ENCODE measurements at regions not wholly inside any gene's neighbourhood (a gene's known extent, or its start where the extent isn't known, plus 50 kb on each side); places are given as distances from the start of the nearest gene placed in this dataset.

- H3K4me3 ChIP-seq (replicated peaks; ENCODE audit: low read depth, low read length): no peak overlapping the region
- no peak for TF ChIP-seq CTCF (IDR thresholded peaks at IDR 0.05; ENCODE audit: low read depth, low read length, missing control alignments)
- no peak for DNase-seq (ENCODE audit: extremely low read depth, low read depth)
Measured at GRCh38 chr9:3689555-3689954, 163.8 kb upstream of the RFX3 start.

GRCh38 chr9:3687145-3687544, 161.3 kb upstream of the RFX3 start:
- no peak for TF ChIP-seq CTCF (IDR thresholded peaks at IDR 0.05; ENCODE audit: low read depth, low read length, missing control alignments)
- DNase-seq (ENCODE audit: extremely low read depth, low read depth): no peak
- H3K4me3 ChIP-seq (replicated peaks; ENCODE audit: low read depth, low read length): no peak overlapping the region

- H3K4me3 ChIP-seq (replicated peaks; ENCODE audit: low read depth, low read length): no peak overlapping the region
- TF ChIP-seq CTCF (IDR thresholded peaks at IDR 0.05; ENCODE audit: low read depth, low read length, missing control alignments): no peak
- DNase-seq (ENCODE audit: extremely low read depth, low read depth): no peak
Measured at GRCh38 chr9:3682186-3682585, 156.4 kb upstream of the RFX3 start.

- no peak for DNase-seq (ENCODE audit: extremely low read depth, low read depth)
- H3K4me3 ChIP-seq (replicated peaks; ENCODE audit: low read depth, low read length): no peak overlapping the region
- TF ChIP-seq CTCF (IDR thresholded peaks at IDR 0.05; ENCODE audit: low read depth, low read length, missing control alignments): no peak
Measured at GRCh38 chr9:3677541-3677940, 151.7 kb upstream of the RFX3 start.

GRCh38 chr9:3676766-3677165, 151.0 kb upstream of the RFX3 start:
- no peak for DNase-seq (ENCODE audit: extremely low read depth, low read depth)
- no peak for TF ChIP-seq CTCF (IDR thresholded peaks at IDR 0.05; ENCODE audit: low read depth, low read length, missing control alignments)
- H3K4me3 ChIP-seq (replicated peaks; ENCODE audit: low read depth, low read length): no peak overlapping the region

GRCh38 chr9:3675946-3676345, 150.1 kb upstream of the RFX3 start:
- peak; percentile 52 for DNase-seq (ENCODE audit: extremely low read depth, low read depth)
- no peak for TF ChIP-seq CTCF (IDR thresholded peaks at IDR 0.05; ENCODE audit: low read depth, low read length, missing control alignments)
- no peak overlapping the region for H3K4me3 ChIP-seq (replicated peaks; ENCODE audit: low read depth, low read length)

- TF ChIP-seq CTCF (IDR thresholded peaks at IDR 0.05; ENCODE audit: low read depth, low read length, missing control alignments): no peak
- H3K4me3 ChIP-seq (replicated peaks; ENCODE audit: low read depth, low read length): no peak overlapping the region
- no peak for DNase-seq (ENCODE audit: extremely low read depth, low read depth)
Measured at GRCh38 chr9:3674561-3674960, 148.8 kb upstream of the RFX3 start.
